Stimulated activated effector memory CD8-positive, alpha-beta T cell treated with anti-CD3 and anti-CD28 coated beads, Interleukin-12 subunit alpha, Interleukin-12 subunit beta, amount 100 ng/mL, for 72 hours (primary cell): ENCODE measurements at regions not wholly inside any gene's neighbourhood (a gene's known extent, or its start where the extent isn't known, plus 50 kb on each side); places are given as distances from the start of the nearest gene placed in this dataset.
"Not testable (repeated sequence)": the region's sequence is repeated elsewhere in the genome, so short reads cannot be mapped to it uniquely, and the experiment has no call there.

Experiments used
- ATAC-seq: fragments of 150-1000 bp; cut with Tn5 transposase; 2 replicates; pipeline ENCODE4 v1.10.0; 2021
- DNase-seq, 2 donors: peaks; one replicate each; pipeline ENCODE4 v3.0.0; 2021 to 2022; ENCODE audit warnings: low spot score in 2 of 2
- H3K27ac Mint-ChIP-seq: one replicate; pipeline ENCODE4 v1.8.0; 2022; ENCODE audit warnings: mild to moderate bottlenecking, mixed read lengths
- H3K36me3 Mint-ChIP-seq: one replicate; pipeline ENCODE4 v1.8.0; 2022; ENCODE audit warnings: mild to moderate bottlenecking, mixed read lengths
- H3K4me1 Mint-ChIP-seq: one replicate; pipeline ENCODE4 v1.8.0; 2022; ENCODE audit warnings: mixed read lengths
- H3K4me3 Mint-ChIP-seq: one replicate; pipeline ENCODE4 v1.8.0; 2022; ENCODE audit warnings: mild to moderate bottlenecking, mixed read lengths
- H3K9me3 Mint-ChIP-seq: one replicate; pipeline ENCODE4 v1.8.0; 2022; ENCODE audit warnings: mixed read lengths

GRCh38 chr13:54383604-54384003 is 1355.0 kb downstream of the OLFM4 start:
- no peak overlapping the region for H3K27ac Mint-ChIP-seq
- DNase-seq, result no peak
- H3K9me3 Mint-ChIP-seq, result peaks cover 33% of the 10 kb centered on the region
- no peaks in the 10 kb centered on the region for H3K36me3 Mint-ChIP-seq
- H3K4me3 Mint-ChIP-seq, result no peak overlapping the region
- no peaks in the 10 kb centered on the region for H3K4me1 Mint-ChIP-seq
- ATAC-seq, result no peak

GRCh38 chr13:54387625-54388024 is 1359.0 kb downstream of the OLFM4 start:
- Mint-ChIP-seq H3K36me3 (no peaks in the 10 kb centered on the region), H3K4me3 (no peak overlapping the region)
- ATAC-seq, result no peak

GRCh38 chr13:54390841-54391240 is 1362.2 kb downstream of the OLFM4 start:
- Mint-ChIP-seq H3K9me3 (peaks cover 23% of the 10 kb centered on the region), H3K4me1 (no peaks in the 10 kb centered on the region), H3K4me3 (no peak overlapping the region), H3K27ac (no peak overlapping the region), H3K36me3 (no peaks in the 10 kb centered on the region)
- DNase-seq (no peak), ATAC-seq (no peak)

More at GRCh38 chr13:54387625-54388024, 1359.0 kb downstream of the OLFM4 start:
- no peak overlapping the region for H3K27ac Mint-ChIP-seq
- H3K9me3 Mint-ChIP-seq, result peaks cover 30% of the 10 kb centered on the region
- no peaks in the 10 kb centered on the region for H3K4me1 Mint-ChIP-seq
- no peak for DNase-seq

- H3K27ac Mint-ChIP-seq, result no peak overlapping the region
- H3K9me3 Mint-ChIP-seq, result peaks cover 13% of the 10 kb centered on the region
- no peak overlapping the region for H3K4me3 Mint-ChIP-seq
- DNase-seq (no peak), ATAC-seq (no peak)
- no peaks in the 10 kb centered on the region for H3K36me3 Mint-ChIP-seq
- no peaks in the 10 kb centered on the region for H3K4me1 Mint-ChIP-seq
Measured at GRCh38 chr13:54394085-54394700, 1365.6 kb downstream of the OLFM4 start.

GRCh38 chr13:54394908-54395307 is 1366.3 kb downstream of the OLFM4 start:
- ATAC-seq, result no peak
- no peak for DNase-seq
- Mint-ChIP-seq H3K9me3 (peaks cover 12% of the 10 kb centered on the region), H3K4me3 (no peak overlapping the region), H3K36me3 (no peaks in the 10 kb centered on the region), H3K4me1 (no peaks in the 10 kb centered on the region), H3K27ac (no peak overlapping the region)

GRCh38 chr13:54402495-54402894 is 1373.9 kb downstream of the OLFM4 start:
- Mint-ChIP-seq H3K27ac (no peak overlapping the region), H3K36me3 (no peaks in the 10 kb centered on the region), H3K4me3 (no peak overlapping the region), H3K4me1 (no peaks in the 10 kb centered on the region), H3K9me3 (peaks cover 18% of the 10 kb centered on the region)
- no peak for ATAC-seq
- DNase-seq, result no peak

GRCh38 chr13:54415753-54416366 is 1387.2 kb downstream of the OLFM4 start:
- DNase-seq (no peak), ATAC-seq (no peak)
- no peak overlapping the region for H3K4me3 Mint-ChIP-seq
- H3K4me1 Mint-ChIP-seq, result no peaks in the 10 kb centered on the region
- no peaks in the 10 kb centered on the region for H3K36me3 Mint-ChIP-seq
- H3K27ac Mint-ChIP-seq, result no peak overlapping the region
- H3K9me3 Mint-ChIP-seq, result peaks cover 14% of the 10 kb centered on the region

GRCh38 chr13:54422946-54423345 is 1394.3 kb downstream of the OLFM4 start:
- ATAC-seq, H3K4me1 Mint-ChIP-seq, H3K27ac Mint-ChIP-seq, H3K36me3 Mint-ChIP-seq, H3K4me3 Mint-ChIP-seq, DNase-seq: not testable (repeated sequence)
- H3K9me3 Mint-ChIP-seq, result peaks cover 12% of the 10 kb centered on the region

- H3K27ac Mint-ChIP-seq, result no peak overlapping the region
- H3K4me1 Mint-ChIP-seq, result no peaks in the 10 kb centered on the region
- peaks cover 14% of the 10 kb centered on the region for H3K9me3 Mint-ChIP-seq
- no peak for ATAC-seq
- no peak overlapping the region for H3K4me3 Mint-ChIP-seq
- no peak for DNase-seq
- no peaks in the 10 kb centered on the region for H3K36me3 Mint-ChIP-seq
Measured at GRCh38 chr13:54424344-54424743, 1395.7 kb downstream of the OLFM4 start.

- no peaks in the 10 kb centered on the region for H3K36me3 Mint-ChIP-seq
- no peak overlapping the region for H3K27ac Mint-ChIP-seq
- DNase-seq, result no peak
- ATAC-seq, result no peak
- peaks cover 17% of the 10 kb centered on the region for H3K9me3 Mint-ChIP-seq
- H3K4me1 Mint-ChIP-seq, result no peaks in the 10 kb centered on the region
- H3K4me3 Mint-ChIP-seq, result no peak overlapping the region
Measured at GRCh38 chr13:54433493-54434206, 1405.0 kb downstream of the OLFM4 start.

- not testable (repeated sequence) for H3K4me1 Mint-ChIP-seq, H3K4me3 Mint-ChIP-seq, ATAC-seq
Measured at GRCh38 chr13:54440853-54441400, 1412.3 kb downstream of the OLFM4 start.

GRCh38 chr13:54445453-54445852 is 1416.8 kb downstream of the OLFM4 start:
- ATAC-seq (no peak), DNase-seq (no peak)
- H3K4me1 Mint-ChIP-seq, result no peaks in the 10 kb centered on the region
- H3K36me3 Mint-ChIP-seq, result no peaks in the 10 kb centered on the region
- no peak overlapping the region for H3K4me3 Mint-ChIP-seq
- H3K27ac Mint-ChIP-seq, result no peak overlapping the region
- H3K9me3 Mint-ChIP-seq, result peaks cover 16% of the 10 kb centered on the region

More at GRCh38 chr13:54440853-54441400, 1412.3 kb downstream of the OLFM4 start:
- H3K9me3 Mint-ChIP-seq, result peaks cover 15% of the 10 kb centered on the region
- not testable (repeated sequence) for H3K27ac Mint-ChIP-seq, DNase-seq, H3K36me3 Mint-ChIP-seq

- Mint-ChIP-seq H3K36me3 (no peaks in the 10 kb centered on the region), H3K27ac (no peak overlapping the region), H3K4me1 (no peaks in the 10 kb centered on the region), H3K4me3 (no peak overlapping the region), H3K9me3 (peaks cover 20% of the 10 kb centered on the region)
- ATAC-seq (no peak), DNase-seq (no peak)
Measured at GRCh38 chr13:54445865-54446264, 1417.3 kb downstream of the OLFM4 start.

GRCh38 chr13:54449922-54450321 is 1421.3 kb downstream of the OLFM4 start:
- Mint-ChIP-seq H3K4me1 (no peaks in the 10 kb centered on the region), H3K9me3 (peaks cover 10% of the 10 kb centered on the region), H3K4me3 (no peak overlapping the region), H3K36me3 (no peaks in the 10 kb centered on the region), H3K27ac (no peak overlapping the region)
- DNase-seq (no peak), ATAC-seq (no peak)

- no peak overlapping the region for H3K4me3 Mint-ChIP-seq
Measured at GRCh38 chr13:54484166-54484565, 1455.6 kb downstream of the OLFM4 start.

More at GRCh38 chr13:54484166-54484565, 1455.6 kb downstream of the OLFM4 start:
- H3K9me3 Mint-ChIP-seq, result peaks cover 9% of the 10 kb centered on the region
- H3K4me1 Mint-ChIP-seq, result no peaks in the 10 kb centered on the region
- no peak for ATAC-seq
- no peak for DNase-seq
- H3K27ac Mint-ChIP-seq, result no peak overlapping the region
- H3K36me3 Mint-ChIP-seq, result no peaks in the 10 kb centered on the region
